RPMI7951 (cell line): ENCODE measurements at regions not wholly inside any gene's neighbourhood (a gene's known extent, or its start where the extent isn't known, plus 50 kb on each side); places are given as distances from the start of the nearest gene placed in this dataset.

Experiments used
- DNase-seq: peaks from one replicate; pipeline ENCODE4 v3.0.0-alpha.2; 2012; ENCODE audit warnings: low read depth

- peak; percentile 54 for DNase-seq
Measured at GRCh38 chr3:106858321-106858720, 518.9 kb upstream of the CCDC54 start.

- DNase-seq = no peak
Measured at GRCh38 chr3:106860182-106860581, 517.1 kb upstream of the CCDC54 start.

GRCh38 chr3:106862067-106862466 is 515.2 kb upstream of the CCDC54 start:
- DNase-seq = peak; percentile 45

GRCh38 chr3:106877627-106878026 is 499.6 kb upstream of the CCDC54 start:
- DNase-seq = peak; percentile 27

GRCh38 chr3:106880206-106880605 is 497.0 kb upstream of the CCDC54 start:
- no peak for DNase-seq

- no peak for DNase-seq
Measured at GRCh38 chr3:106881186-106881585, 496.1 kb upstream of the CCDC54 start.

- DNase-seq = no peak
Measured at GRCh38 chr3:106882297-106882696, 494.9 kb upstream of the CCDC54 start.

- DNase-seq = no peak
Measured at GRCh38 chr3:106906074-106906473, 471.2 kb upstream of the CCDC54 start.

- no peak for DNase-seq
Measured at GRCh38 chr3:106908181-106908938, 468.9 kb upstream of the CCDC54 start.

- DNase-seq = peak; percentile 62
Measured at GRCh38 chr3:106913111-106913698, 464.0 kb upstream of the CCDC54 start.

- DNase-seq = no peak
Measured at GRCh38 chr3:106913966-106914365, 463.3 kb upstream of the CCDC54 start.

GRCh38 chr3:106920609-106921008 is 456.6 kb upstream of the CCDC54 start:
- no peak for DNase-seq

GRCh38 chr3:106929081-106929480 is 448.2 kb upstream of the CCDC54 start:
- no peak for DNase-seq

- DNase-seq = no peak
Measured at GRCh38 chr3:106930086-106930485, 447.2 kb upstream of the CCDC54 start.

- no peak for DNase-seq
Measured at GRCh38 chr3:106931904-106932303, 445.3 kb upstream of the CCDC54 start.

GRCh38 chr3:106936337-106936736 is 440.9 kb upstream of the CCDC54 start:
- DNase-seq = no peak

GRCh38 chr3:106942051-106942450 is 435.2 kb upstream of the CCDC54 start:
- no peak for DNase-seq

- no peak for DNase-seq
Measured at GRCh38 chr3:106943071-106943470, 434.2 kb upstream of the CCDC54 start.

- DNase-seq = peak; percentile 50
Measured at GRCh38 chr3:106945435-106945834, 431.8 kb upstream of the CCDC54 start.

GRCh38 chr3:106946866-106947265 is 430.4 kb upstream of the CCDC54 start:
- no peak for DNase-seq

- peak; percentile 5 for DNase-seq
Measured at GRCh38 chr3:106957029-106957428, 420.2 kb upstream of the CCDC54 start.

GRCh38 chr3:106962993-106963392 is 414.2 kb upstream of the CCDC54 start:
- no peak for DNase-seq

- peak; percentile 10 for DNase-seq
Measured at GRCh38 chr3:106963442-106963841, 413.8 kb upstream of the CCDC54 start.

GRCh38 chr3:106965307-106965706 is 411.9 kb upstream of the CCDC54 start:
- no peak for DNase-seq
